Subcutaneous abdominal adipose tissue (tissue), 5 donors: ENCODE measurements at regions not wholly inside any gene's neighbourhood (a gene's known extent, or its start where the extent isn't known, plus 50 kb on each side); places are given as distances from the start of the nearest gene placed in this dataset.

Source experiments
- H3K27ac ChIP-seq: one replicate; pipeline ENCODE4 v1.7.0; 2013; ENCODE audit warnings: low read depth, mild to moderate bottlenecking, inconsistent platforms, low read length, moderate library complexity
- H3K27me3 ChIP-seq, 5 donors: one replicate each; pipeline ENCODE4 v1.7.0; 2013; ENCODE audit warnings: low read length in 5 of 5, inconsistent platforms in 1 of 5; ENCODE audit not compliant: control insufficient read depth in 5 of 5, insufficient read depth in 4 of 5
- H3K36me3 ChIP-seq, 5 donors: one replicate each; pipeline ENCODE4 v1.7.0; 2013; ENCODE audit warnings: low read length in 5 of 5; ENCODE audit not compliant: control insufficient read depth in 5 of 5, insufficient read depth in 5 of 5
- H3K4me1 ChIP-seq, 5 donors: one replicate each; pipeline ENCODE4 v1.7.0; 2013; ENCODE audit warnings: low read length in 5 of 5, mild to moderate bottlenecking in 3 of 5, moderate library complexity in 1 of 5; ENCODE audit not compliant: control insufficient read depth in 5 of 5, insufficient read depth in 5 of 5
- H3K4me3 ChIP-seq, 5 donors: one replicate each; pipeline ENCODE4 v1.7.0; 2013; ENCODE audit warnings: low read length in 5 of 5, low read depth in 1 of 5
- H3K9ac ChIP-seq, 5 donors: one replicate each; pipeline ENCODE4 v1.7.0; 2013; ENCODE audit warnings: low read length in 5 of 5, mild to moderate bottlenecking in 4 of 5, moderate library complexity in 3 of 5
- H3K9me3 ChIP-seq, 5 donors: one replicate each; pipeline ENCODE4 v1.7.0; 2013; ENCODE audit warnings: low read length in 5 of 5; ENCODE audit not compliant: control insufficient read depth in 5 of 5
- donor health status: healthy.
- donor health status: healthy.
- donor health status: healthy.
- donor health status: healthy.
- donor health status: healthy.

DNA sequence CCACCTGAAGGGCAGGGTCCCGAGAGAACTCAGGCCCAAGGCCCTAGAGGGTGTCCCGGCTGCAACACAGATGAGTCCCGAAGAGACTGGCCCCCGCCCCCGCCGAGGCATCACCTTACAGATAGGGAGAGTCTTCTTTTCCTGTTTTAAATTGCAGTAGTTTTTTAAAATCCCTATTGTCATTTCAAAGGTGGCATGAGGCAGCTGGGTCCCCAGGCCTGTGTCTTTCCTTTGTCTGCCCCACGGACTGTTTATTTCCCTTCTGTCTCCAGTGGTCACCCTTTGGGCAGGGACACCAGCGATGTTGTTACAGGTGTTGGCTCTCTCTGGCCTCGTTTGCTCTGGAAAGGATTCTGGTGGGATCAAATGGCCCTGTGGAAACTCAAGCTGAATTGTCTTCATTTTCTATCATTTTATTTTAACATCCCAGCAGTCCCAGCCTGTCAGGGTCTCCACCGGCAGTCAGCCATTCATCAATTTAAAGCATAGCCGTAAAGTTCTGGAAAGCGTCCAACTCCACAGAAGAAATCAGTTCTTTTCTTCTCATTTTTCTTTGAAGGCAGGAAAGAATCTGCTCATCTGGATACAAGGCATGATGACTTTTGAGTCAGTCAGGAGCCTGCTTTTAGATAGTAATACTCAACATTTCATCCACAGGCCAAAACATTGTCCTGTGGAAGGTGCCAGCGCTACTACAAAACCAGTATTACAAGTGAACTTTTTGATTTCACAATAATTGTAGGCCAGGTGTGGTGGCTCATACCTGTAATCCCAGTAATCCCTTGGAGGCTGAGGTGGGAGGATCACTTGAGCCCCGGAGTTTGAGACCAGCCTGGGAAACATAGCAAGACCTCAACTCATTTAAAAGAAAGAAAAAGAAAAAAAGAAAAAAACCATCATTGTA, 96.2 kb downstream of the HES1 start:
- no peaks in the 10 kb centered on the region for H3K4me1 ChIP-seq
- no peak overlapping the region for H3K9ac ChIP-seq
- H3K36me3 ChIP-seq = no peaks in the 10 kb centered on the region
- no peaks in the 10 kb centered on the region for H3K9me3 ChIP-seq
- H3K27me3 ChIP-seq = no peaks in the 10 kb centered on the region
- H3K27ac ChIP-seq = no peak overlapping the region
- H3K4me3 ChIP-seq = no peak overlapping the region

DNA sequence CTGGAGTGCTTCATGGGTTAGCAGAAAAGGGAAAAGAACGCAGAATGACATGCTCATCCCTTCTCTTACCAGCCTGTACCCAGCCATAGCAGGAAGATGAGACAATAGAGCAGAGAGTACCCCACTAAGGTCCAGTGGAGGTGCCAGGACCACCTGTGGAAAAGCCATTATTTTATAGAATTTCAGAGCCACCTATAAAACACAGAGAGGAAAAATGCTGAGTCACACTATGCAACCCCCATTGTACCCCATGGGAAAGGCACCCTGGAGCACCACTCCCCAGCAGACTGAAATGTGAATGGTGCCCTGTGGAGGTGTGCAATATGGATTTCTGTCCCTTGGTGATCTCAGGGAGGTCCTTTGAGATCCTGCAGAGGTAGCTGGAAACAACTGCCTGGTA, 97.2 kb downstream of the HES1 start:
- H3K9me3 ChIP-seq = no peaks in the 10 kb centered on the region
- no peak overlapping the region for H3K4me3 ChIP-seq
- H3K36me3 ChIP-seq = no peaks in the 10 kb centered on the region
- H3K27ac ChIP-seq = no peak overlapping the region
- H3K9ac ChIP-seq = no peak overlapping the region
- H3K4me1 ChIP-seq = no peaks in the 10 kb centered on the region
- no peaks in the 10 kb centered on the region for H3K27me3 ChIP-seq

DNA sequence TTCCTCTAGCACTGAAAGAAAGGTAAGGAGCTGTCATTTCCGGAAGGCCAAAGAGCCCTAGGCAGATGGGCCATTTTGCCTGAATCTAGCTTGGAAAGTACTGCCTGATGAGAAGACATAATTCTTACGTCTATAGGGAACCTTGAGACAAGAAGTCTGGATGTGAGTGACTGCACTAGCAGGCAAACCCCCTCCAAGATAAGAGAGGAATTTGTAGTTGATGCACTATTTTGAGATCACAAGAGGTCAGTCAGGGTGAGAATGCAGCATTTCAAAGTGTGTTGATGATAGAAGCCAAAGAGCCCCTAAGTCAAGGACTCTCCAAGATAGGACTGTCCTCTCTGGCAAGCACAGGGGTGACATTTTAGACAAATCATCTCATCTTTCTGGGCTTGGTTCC, 99.2 kb downstream of the HES1 start:
- no peak overlapping the region for H3K4me3 ChIP-seq
- no peaks in the 10 kb centered on the region for H3K27me3 ChIP-seq
- no peak overlapping the region for H3K9ac ChIP-seq
- H3K9me3 ChIP-seq = no peaks in the 10 kb centered on the region
- no peaks in the 10 kb centered on the region for H3K4me1 ChIP-seq
- no peak overlapping the region for H3K27ac ChIP-seq
- no peaks in the 10 kb centered on the region for H3K36me3 ChIP-seq

DNA sequence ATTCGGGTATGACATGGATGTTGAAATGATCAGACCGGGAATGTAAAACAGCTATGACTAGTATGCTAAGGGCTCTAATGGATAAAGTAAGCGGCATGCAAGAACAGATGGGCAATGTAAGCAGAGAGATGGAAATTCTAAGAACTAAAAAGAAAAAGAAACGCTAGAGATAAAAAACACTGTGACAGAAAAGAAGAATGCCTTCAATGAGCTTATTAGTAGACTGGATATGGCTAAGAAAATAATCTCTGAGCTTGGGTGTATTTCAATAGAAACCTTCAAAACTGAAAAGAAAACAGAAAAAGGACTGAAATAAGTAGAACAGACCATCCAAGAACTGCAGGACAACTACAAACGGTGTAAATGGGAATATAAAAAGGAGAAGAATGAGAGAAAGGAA, 101.2 kb downstream of the HES1 start:
- Histone ChIP-seq H3K9ac (no peak overlapping the region), H3K27me3 (no peaks in the 10 kb centered on the region), H3K4me3 (no peak overlapping the region), H3K4me1 (no peaks in the 10 kb centered on the region), H3K27ac (no peak overlapping the region), H3K9me3 (no peaks in the 10 kb centered on the region), H3K36me3 (no peaks in the 10 kb centered on the region)

DNA sequence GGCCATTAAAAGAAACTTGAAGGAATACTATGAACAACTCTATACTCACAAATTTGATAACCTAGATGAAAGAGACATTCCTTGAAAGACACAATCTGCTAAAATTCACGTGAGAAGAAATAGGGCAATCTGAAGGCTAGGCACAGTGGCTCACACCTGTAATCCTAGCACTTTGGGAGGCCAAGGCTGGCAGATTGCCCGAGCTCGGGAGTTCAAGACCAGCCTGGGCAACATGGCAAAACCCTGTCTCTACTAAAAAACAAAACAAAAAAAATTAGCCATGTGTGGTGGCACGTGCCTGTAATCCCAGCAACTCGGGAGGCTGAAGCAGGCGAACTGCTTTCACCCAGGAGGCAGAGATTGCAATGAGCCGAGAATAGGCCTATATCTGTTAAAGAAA, 104.8 kb downstream of the HES1 start:
- Histone ChIP-seq H3K4me1 (no peaks in the 10 kb centered on the region), H3K36me3 (no peaks in the 10 kb centered on the region), H3K27me3 (no peaks in the 10 kb centered on the region), H3K9me3 (no peaks in the 10 kb centered on the region), H3K4me3 (no peak overlapping the region), H3K27ac (no peak overlapping the region), H3K9ac (no peak overlapping the region)

DNA sequence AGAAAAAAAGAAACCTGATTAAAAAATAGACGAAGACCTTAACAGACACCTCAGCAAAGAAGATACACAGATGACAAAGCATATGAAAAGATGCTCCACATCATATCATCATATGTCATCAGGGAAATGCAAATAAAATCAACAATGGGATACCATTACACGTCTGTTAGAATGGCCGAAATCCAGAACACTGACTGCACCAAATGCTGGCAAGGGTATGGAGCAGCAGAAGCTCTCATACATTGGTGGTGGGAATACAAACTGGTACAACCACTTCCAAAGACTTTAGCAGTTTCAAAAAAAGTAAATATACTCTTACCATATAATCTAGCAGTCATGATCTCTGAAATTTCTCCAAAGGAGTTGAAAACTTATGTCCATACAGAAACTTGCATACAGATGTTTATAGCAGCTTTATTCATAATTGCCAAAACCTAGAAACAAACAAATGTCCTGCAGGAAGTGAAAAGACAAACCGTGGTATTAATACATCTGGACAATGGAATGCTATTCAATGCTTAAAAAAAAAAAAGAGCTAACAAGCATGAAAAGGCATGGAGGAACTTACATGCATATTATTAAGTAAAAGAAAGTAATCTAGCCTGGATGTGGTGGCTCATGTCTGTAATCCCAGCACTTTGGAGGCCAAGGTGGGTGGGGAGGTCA, 107.4 kb downstream of the HES1 start:
- Histone ChIP-seq H3K9me3 (no peaks in the 10 kb centered on the region), H3K9ac (no peak overlapping the region), H3K36me3 (no peaks in the 10 kb centered on the region), H3K4me1 (peaks cover 0 to 5% (median 3%) of the 10 kb centered on the region in 5 donors), H3K27me3 (no peaks in the 10 kb centered on the region), H3K27ac (no peak overlapping the region), H3K4me3 (no peak overlapping the region)

DNA sequence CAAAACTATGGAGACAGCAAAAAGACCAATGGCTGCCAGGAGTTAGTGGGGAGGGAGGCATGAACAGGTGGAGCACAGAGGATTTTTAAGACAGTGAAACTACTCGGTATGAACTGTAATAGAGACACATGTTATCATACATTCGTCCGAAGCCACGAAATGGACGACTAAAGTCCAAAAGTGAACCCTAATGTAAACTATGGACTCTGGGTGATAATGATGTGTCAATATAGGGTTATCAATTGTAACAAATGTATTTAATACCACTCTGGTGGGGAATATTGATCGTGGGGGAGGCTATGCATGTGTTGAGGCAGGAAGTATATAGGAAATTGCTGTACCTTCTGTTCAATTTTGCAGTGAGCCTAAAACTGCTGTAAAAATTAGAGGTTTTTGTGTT, 107.0 kb downstream of the CPN2 start:
- Histone ChIP-seq H3K27me3 (no peaks in the 10 kb centered on the region), H3K9me3 (no peaks in the 10 kb centered on the region), H3K36me3 (no peaks in the 10 kb centered on the region), H3K4me3 (no peak overlapping the region), H3K27ac (no peak overlapping the region), H3K9ac (no peak overlapping the region), H3K4me1 (peaks cover 0 to 7% (median 4%) of the 10 kb centered on the region in 5 donors)

DNA sequence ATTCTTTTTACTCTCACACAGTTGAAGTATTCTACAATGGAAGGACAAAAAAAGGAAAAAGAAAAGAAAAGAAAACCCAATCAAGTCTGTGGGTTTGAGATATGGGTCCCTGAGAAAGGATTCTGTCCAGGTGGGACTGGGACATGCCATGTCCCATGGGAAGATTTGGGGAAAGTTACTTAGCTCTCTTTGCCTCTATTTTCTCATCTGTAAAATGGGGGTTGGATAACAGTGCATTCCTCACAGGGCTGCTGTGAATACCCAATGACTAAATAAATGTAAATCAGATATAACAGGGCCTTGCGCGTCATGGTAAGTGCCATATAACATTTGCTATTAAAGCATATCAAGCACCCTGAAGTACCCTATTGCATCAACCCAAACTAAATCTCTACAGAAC, 105.7 kb downstream of the CPN2 start:
- H3K9me3 ChIP-seq = no peaks in the 10 kb centered on the region
- no peaks in the 10 kb centered on the region for H3K36me3 ChIP-seq
- H3K27me3 ChIP-seq = no peaks in the 10 kb centered on the region
- H3K4me3 ChIP-seq = no peak overlapping the region
- H3K9ac ChIP-seq = no peak overlapping the region
- H3K27ac ChIP-seq = no peak overlapping the region
- peaks cover 1 to 20% (median 17%) of the 10 kb centered on the region in 5 donors for H3K4me1 ChIP-seq

DNA sequence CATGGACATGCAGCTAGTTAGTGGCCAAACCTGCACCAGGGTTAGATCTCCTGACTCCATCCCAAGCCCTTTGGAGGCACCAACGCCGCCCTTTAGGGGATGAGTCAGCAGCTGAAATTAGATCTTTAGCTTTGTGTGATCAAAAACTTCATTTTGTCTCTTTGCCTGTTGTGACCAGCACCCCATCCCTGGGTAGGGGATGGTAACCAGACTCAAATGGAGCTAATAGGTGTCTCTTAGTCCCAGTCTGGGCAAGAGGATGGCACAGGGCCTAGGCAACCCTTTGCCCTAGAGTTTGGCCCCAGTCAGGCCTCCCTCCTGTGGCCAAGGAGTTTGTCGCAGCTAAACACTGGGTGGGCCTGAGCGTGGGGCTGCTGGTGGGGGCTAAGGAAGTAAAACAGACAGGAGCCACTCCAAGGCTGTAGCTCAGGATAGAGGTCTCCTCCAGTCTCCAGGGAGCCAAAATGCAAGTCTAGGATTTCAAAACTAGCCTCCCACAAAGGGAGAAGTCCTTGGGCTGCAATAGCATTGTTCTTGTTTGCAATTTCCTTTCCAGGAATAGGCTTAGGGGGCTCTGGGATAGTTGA, 105.1 kb downstream of the CPN2 start:
- Histone ChIP-seq H3K9me3 (no peaks in the 10 kb centered on the region), H3K4me1 (peaks cover 5 to 26% (median 23%) of the 10 kb centered on the region in 5 donors), H3K27me3 (peaks cover 0 to under 1% (median 0%) of the 10 kb centered on the region in 5 donors), H3K27ac (no peak overlapping the region), H3K4me3 (no peak overlapping the region), H3K36me3 (no peaks in the 10 kb centered on the region), H3K9ac (no peak overlapping the region)

DNA sequence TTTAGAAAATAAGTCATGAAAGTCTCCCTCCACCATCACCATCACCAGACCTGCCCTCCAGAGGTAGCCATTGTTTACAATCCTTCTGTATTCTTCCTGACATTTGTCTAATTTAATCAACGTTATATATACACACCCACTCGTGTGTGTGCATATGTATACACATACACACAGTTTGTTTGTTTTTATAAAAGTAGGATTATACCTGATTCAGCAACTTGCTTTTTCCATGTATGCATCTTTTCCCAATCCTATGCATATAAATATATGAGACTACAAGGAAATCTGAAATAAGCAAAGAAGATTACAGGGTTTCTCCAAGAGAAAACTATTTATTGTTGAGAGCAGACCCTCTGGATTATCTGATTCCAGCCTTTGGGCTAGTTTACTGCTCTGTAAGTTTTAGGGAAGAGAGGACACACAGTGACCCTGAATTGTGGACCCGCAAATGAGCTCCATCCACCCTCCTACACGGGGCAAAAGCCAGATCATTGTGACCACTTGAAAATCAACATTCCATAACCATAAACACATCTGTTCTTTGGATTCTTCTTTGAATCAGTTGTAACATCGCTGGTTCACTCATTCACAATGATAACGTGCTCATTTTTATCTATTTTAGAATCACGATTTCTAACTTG, 104.3 kb downstream of the CPN2 start:
- no peak overlapping the region for H3K4me3 ChIP-seq
- peaks cover 9 to 32% (median 29%) of the 10 kb centered on the region in 5 donors for H3K4me1 ChIP-seq

More for the DNA sequence above, 104.3 kb downstream of the CPN2 start:
- Histone ChIP-seq H3K9ac (no peak overlapping the region), H3K36me3 (no peaks in the 10 kb centered on the region), H3K9me3 (no peaks in the 10 kb centered on the region), H3K27me3 (peaks cover 0 to 5% (median 0%) of the 10 kb centered on the region in 5 donors), H3K27ac (no peak overlapping the region)
